Smooth muscle cell (in vitro differentiated cells): ENCODE measurements at regions not wholly inside any gene's neighbourhood (a gene's known extent, or its start where the extent isn't known, plus 50 kb on each side); places are given as distances from the start of the nearest gene placed in this dataset.
"Not testable (repeated sequence)": the region's sequence is repeated elsewhere in the genome, so short reads cannot be mapped to it uniquely, and the experiment has no call there.

Experiments
- DNase-seq: peaks from one replicate; lab custom pipeline; 2025; ENCODE audit not compliant: unreplicated experiment; lab: John Stamatoyannopoulos, UW
- H2AFZ ChIP-seq: fragments of 200-600 bp; sonication (generic); 2 replicates; pipeline ENCODE4 v1.6.0; 2016; ENCODE audit warnings: antibody characterized with exemption, low read depth, mild to moderate bottlenecking
- H3F3A ChIP-seq: fragments of 200-600 bp; sonication (generic); 2 replicates; pipeline ENCODE4 v1.6.0; 2017; ENCODE audit warnings: antibody characterized with exemption, low read depth
- H3K27ac ChIP-seq: fragments of 200-600 bp; sonication (generic); 2 replicates; pipeline ENCODE4 v1.5.1; 2016; ENCODE audit warnings: low read depth, mild to moderate bottlenecking
- H3K27me3 ChIP-seq: fragments of 200-600 bp; sonication (generic); 2 replicates; pipeline ENCODE4 v1.6.1; 2016; ENCODE audit warnings: low read depth, mild to moderate bottlenecking
- H3K36me3 ChIP-seq: fragments of 200-600 bp; sonication (generic); 2 replicates; pipeline ENCODE4 v1.5.1; 2016; ENCODE audit warnings: low read depth
- H3K4me1 ChIP-seq: fragments of 200-600 bp; sonication (generic); 2 replicates; pipeline ENCODE4 v1.5.1; 2016; ENCODE audit warnings: low read depth
- H3K4me2 ChIP-seq: fragments of 200-600 bp; sonication (generic); 2 replicates; pipeline ENCODE4 v1.6.0; 2016; ENCODE audit warnings: mild to moderate bottlenecking
- H3K4me3 ChIP-seq: fragments of 200-600 bp; sonication (generic); 2 replicates; pipeline ENCODE4 v1.5.1; 2016; ENCODE audit warnings: mild to moderate bottlenecking
- H3K79me2 ChIP-seq: fragments of 200-600 bp; sonication (generic); 2 replicates; pipeline ENCODE4 v1.6.0; 2016; ENCODE audit warnings: low read depth, mild to moderate bottlenecking
- H3K9ac ChIP-seq: fragments of 200-600 bp; sonication (generic); 2 replicates; pipeline ENCODE4 v1.6.0; 2016; ENCODE audit warnings: low read depth
- H3K9me3 ChIP-seq: fragments of 200-600 bp; sonication (generic); replicated peaks from 2 replicates; pipeline ENCODE4 v1.5.1; 2016; ENCODE audit warnings: low read depth
- H4K20me1 ChIP-seq: fragments of 200-600 bp; sonication (generic); 2 replicates; pipeline ENCODE4 v1.6.0; 2016; ENCODE audit warnings: low read depth
- CTCF ChIP-seq: fragments of 200-600 bp; sonication (generic); IDR thresholded peaks from 2 replicates; pipeline ENCODE4 v1.5.1; 2017; ENCODE audit warnings: borderline replicate concordance, mild to moderate bottlenecking, antibody characterized with exemption; ENCODE audit not compliant: insufficient read depth, poor library complexity, severe bottlenecking
- whole genome bisulfite sequencing: methylation state at CpG from one replicate; pipeline ENCODE4 v1.1.7; 2016; ENCODE audit warnings: low lambda C conversion rate; 5-methylcytosine and 5-hydroxymethylcytosine counted together

GRCh38 chr17:27181935-27182334, 112.0 kb upstream of the WSB1 start:
- H3K9ac ChIP-seq: no peak overlapping the region
- WGBS: 84% methylated on average over 3 of the region's 3 CpGs
- DNase-seq: no peak

GRCh38 chr17:27197505-27197904, 96.4 kb upstream of the WSB1 start:
- not testable (repeated sequence) for H3K9ac ChIP-seq
- 32% methylated on average over 8 of the region's 8 CpGs for WGBS
- peak; percentile 23 for TF ChIP-seq CTCF

More at GRCh38 chr17:27181935-27182334, 112.0 kb upstream of the WSB1 start:
- Histone ChIP-seq H3K4me3 (no peak overlapping the region), H2AFZ (no peak overlapping the region), H3K27ac (no peak overlapping the region), H3K4me1 (no peaks in the 10 kb centered on the region), H3K4me2 (no peak overlapping the region), H4K20me1 (no peaks in the 10 kb centered on the region), H3F3A (no peaks in the 10 kb centered on the region), H3K9me3 (peaks cover 6% of the 10 kb centered on the region), H3K27me3 (no peaks in the 10 kb centered on the region), H3K36me3 (no peaks in the 10 kb centered on the region), H3K79me2 (no peaks in the 10 kb centered on the region)
- no peak for TF ChIP-seq CTCF

GRCh38 chr17:27199948-27200347, 94.0 kb upstream of the WSB1 start:
- H3K27me3 ChIP-seq: no peaks in the 10 kb centered on the region
- no peak overlapping the region for H3K4me2 ChIP-seq
- no peak for TF ChIP-seq CTCF
- H3K27ac ChIP-seq: no peak overlapping the region
- H3K9ac ChIP-seq: no peak overlapping the region
- WGBS: 62% methylated on average over 4 of the region's 4 CpGs
- H3K4me1 ChIP-seq: no peaks in the 10 kb centered on the region
- no peak for DNase-seq
- H3K4me3 ChIP-seq: no peak overlapping the region
- no peaks in the 10 kb centered on the region for H3K9me3 ChIP-seq
- H3F3A ChIP-seq: no peaks in the 10 kb centered on the region
- H4K20me1 ChIP-seq: no peaks in the 10 kb centered on the region
- no peaks in the 10 kb centered on the region for H3K36me3 ChIP-seq
- no peak overlapping the region for H2AFZ ChIP-seq
- H3K79me2 ChIP-seq: no peaks in the 10 kb centered on the region

More at GRCh38 chr17:27197505-27197904, 96.4 kb upstream of the WSB1 start:
- not testable (repeated sequence) for DNase-seq, H3K4me2 ChIP-seq, H3K27me3 ChIP-seq, H2AFZ ChIP-seq, H3K36me3 ChIP-seq, H3K4me1 ChIP-seq, H4K20me1 ChIP-seq, H3K4me3 ChIP-seq, H3K27ac ChIP-seq, H3K79me2 ChIP-seq, H3F3A ChIP-seq, H3K9me3 ChIP-seq

DNA sequence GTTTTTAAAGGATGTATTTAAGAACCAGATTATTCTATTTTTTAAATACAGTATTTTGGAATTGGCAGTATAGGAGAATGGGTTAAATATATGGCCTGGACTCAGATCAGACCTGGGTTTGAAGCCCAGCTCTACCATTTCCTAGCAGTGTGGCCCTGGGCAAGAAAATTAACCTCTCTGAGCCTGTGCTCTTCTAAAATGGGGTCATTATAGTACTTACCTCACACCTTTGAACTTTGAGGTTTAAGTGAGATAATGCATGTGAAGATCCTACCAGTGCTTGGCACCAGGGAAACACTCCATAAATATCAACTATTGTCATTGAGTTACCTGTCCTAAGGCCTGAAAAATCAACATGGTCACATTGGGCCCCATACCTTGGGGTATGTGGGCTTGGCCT, 93.4 kb upstream of the WSB1 start:
- no peak overlapping the region for H3K9ac ChIP-seq
- H3K27ac ChIP-seq: no peak overlapping the region
- H3K36me3 ChIP-seq: no peaks in the 10 kb centered on the region
- H4K20me1 ChIP-seq: no peaks in the 10 kb centered on the region
- H3K27me3 ChIP-seq: no peaks in the 10 kb centered on the region
- no peak overlapping the region for H3K4me3 ChIP-seq
- no peak for TF ChIP-seq CTCF
- H3K79me2 ChIP-seq: no peaks in the 10 kb centered on the region
- no peaks in the 10 kb centered on the region for H3K9me3 ChIP-seq
- H3K4me1 ChIP-seq: no peaks in the 10 kb centered on the region
- H3F3A ChIP-seq: no peaks in the 10 kb centered on the region
- no peak overlapping the region for H3K4me2 ChIP-seq
- H2AFZ ChIP-seq: no peak overlapping the region
- no peak for DNase-seq
